Liver (tissue), 8 donors: ENCODE measurements at regions not wholly inside any gene's neighbourhood (a gene's known extent, or its start where the extent isn't known, plus 50 kb on each side); places are given as distances from the start of the nearest gene placed in this dataset.
"Not testable (repeated sequence)": the region's sequence is repeated elsewhere in the genome, so short reads cannot be mapped to it uniquely, and the experiment has no call there.

Experiments
- DNase-seq: peaks from one replicate; pipeline ENCODE4 v3.0.0-alpha.2; 2017; ENCODE audit warnings: low spot score
- H3K27ac ChIP-seq, 2 donors: one replicate each; pipeline ENCODE4 v1.7.0; 2013; ENCODE audit warnings: inconsistent platforms in 2 of 2, low read length in 2 of 2, control low read depth in 1 of 2, low read depth in 1 of 2, mild to moderate bottlenecking in 1 of 2
- H3K27me3 ChIP-seq, 4 donors: one replicate each; pipeline versions ENCODE4 v1.6.1 to v1.7.0; 2013; ENCODE audit warnings: low read length in 3 of 4, inconsistent platforms in 1 of 4, mild to moderate bottlenecking in 1 of 4, moderate library complexity in 1 of 4; ENCODE audit not compliant: control insufficient read depth in 4 of 4, insufficient read depth in 4 of 4
- H3K36me3 ChIP-seq, 4 donors: one replicate each; pipeline versions ENCODE4 v1.6.1 to v1.7.0; 2013; ENCODE audit warnings: low read length in 3 of 4, mild to moderate bottlenecking in 3 of 4, low read depth in 1 of 4, moderate library complexity in 1 of 4; ENCODE audit not compliant: control insufficient read depth in 4 of 4, insufficient read depth in 3 of 4
- H3K4me1 ChIP-seq, 4 donors: one replicate each; pipeline versions ENCODE4 v1.6.1 to v1.7.0; 2013; ENCODE audit warnings: low read length in 3 of 4, mild to moderate bottlenecking in 3 of 4, moderate library complexity in 1 of 4; ENCODE audit not compliant: control insufficient read depth in 4 of 4, insufficient read depth in 4 of 4
- H3K4me3 ChIP-seq, 3 donors: one replicate each; pipeline versions ENCODE4 v1.6.1 to v1.7.0; 2013; ENCODE audit warnings: low read length in 3 of 3, control low read depth in 1 of 3, low read depth in 1 of 3, mild to moderate bottlenecking in 1 of 3
- H3K9ac ChIP-seq, 2 donors: one replicate each; pipeline ENCODE4 v1.7.0; 2013; ENCODE audit warnings: low read length in 2 of 2, mild to moderate bottlenecking in 2 of 2, moderate library complexity in 2 of 2, control low read depth in 1 of 2, low read depth in 1 of 2
- H3K9me3 ChIP-seq, 4 donors: one replicate each; pipeline versions ENCODE4 v1.6.1 to v1.7.0; 2013; ENCODE audit warnings: low read length in 3 of 4; ENCODE audit not compliant: control insufficient read depth in 4 of 4
- EGR1 ChIP-seq, 2 donors: IDR thresholded peaks; 2 replicates each; pipeline ENCODE4 v1.6.1; 2016 to 2018; ENCODE audit warnings: antibody characterized with exemption in 2 of 2, low read depth in 2 of 2
- FOXA1 ChIP-seq: IDR thresholded peaks from 2 replicates; pipeline ENCODE4 v1.6.1; 2016; ENCODE audit warnings: antibody characterized with exemption
- FOXA2 ChIP-seq: IDR thresholded peaks from 2 replicates; pipeline ENCODE4 v1.6.1; 2016; ENCODE audit warnings: antibody characterized with exemption
- GABPA ChIP-seq, 2 donors: IDR thresholded peaks in 1 of 2; conservative IDR thresholded peaks in 1 of 2; 2 replicates each; pipeline ENCODE4 v1.6.1; 2016; ENCODE audit warnings: antibody characterized with exemption in 2 of 2, mild to moderate bottlenecking in 1 of 2, moderate library complexity in 1 of 2
- HNF4A ChIP-seq, 2 donors: conservative IDR thresholded peaks; 2 replicates each; pipeline ENCODE4 v1.6.1; 2016; ENCODE audit warnings: antibody characterized with exemption in 2 of 2, mild to moderate bottlenecking in 2 of 2
- HNF4G ChIP-seq: IDR thresholded peaks from 2 replicates; pipeline ENCODE4 v1.6.1; 2016; ENCODE audit warnings: antibody characterized with exemption
- JUND ChIP-seq, 2 donors: IDR thresholded peaks; 2 replicates each; pipeline ENCODE4 v1.6.1; 2016; ENCODE audit warnings: antibody characterized with exemption in 2 of 2
- NR2F2 ChIP-seq: IDR thresholded peaks from 2 replicates; pipeline ENCODE4 v1.6.1; 2016; ENCODE audit warnings: antibody characterized with exemption
- RAD21 ChIP-seq, 2 donors: IDR thresholded peaks; 2 replicates each; pipeline ENCODE4 v1.6.1; 2016; ENCODE audit warnings: antibody characterized with exemption in 2 of 2, mild to moderate bottlenecking in 2 of 2
- RXRA ChIP-seq, 2 donors: IDR thresholded peaks; 2 replicates each; pipeline ENCODE4 v1.6.1; 2017 to 2018; ENCODE audit warnings: antibody characterized with exemption in 2 of 2, mild to moderate bottlenecking in 1 of 2
- SP1 ChIP-seq: IDR thresholded peaks from 2 replicates; pipeline ENCODE4 v1.6.1; 2018; ENCODE audit warnings: antibody characterized with exemption, mild to moderate bottlenecking
- TAF1 ChIP-seq: conservative IDR thresholded peaks from 2 replicates; pipeline ENCODE4 v1.6.1; 2016; ENCODE audit warnings: antibody characterized with exemption, mild to moderate bottlenecking
- YY1 ChIP-seq: IDR thresholded peaks from 2 replicates; pipeline ENCODE4 v1.6.1; 2016; ENCODE audit warnings: antibody characterized with exemption, mild to moderate bottlenecking
- ZBTB33 ChIP-seq: IDR thresholded peaks from 2 replicates; pipeline ENCODE4 v1.6.1; 2016; ENCODE audit warnings: antibody characterized with exemption
- WGBS: extraction: QIAGEN DNeasy Blood & Tissue Kit; methylation state at CpG from one replicate; pipeline ENCODE4 v1.1.7; 2013; 5-methylcytosine and 5-hydroxymethylcytosine counted together
- TF ChIP-seq, protein P1 (sequence below): IDR thresholded peaks from 2 replicates; pipeline ENCODE4 v1.6.1; 2016; ENCODE audit warnings: antibody characterized with exemption, mild to moderate bottlenecking
- TF ChIP-seq, protein P2 (sequence below): IDR thresholded peaks from 2 replicates; pipeline ENCODE4 v1.6.1; 2016; ENCODE audit warnings: antibody characterized with exemption
- TF ChIP-seq, protein P3 (sequence below): fragments of 150-350 bp; IDR thresholded peaks from 2 replicates; pipeline ENCODE4 v1.5.1; 2017; ENCODE audit warnings: improper control_type of control experiment, low read depth, low read length; ENCODE audit not compliant: missing input control
- TF ChIP-seq, protein P4 (sequence below): IDR thresholded peaks from 2 replicates; pipeline ENCODE4 v1.6.1; 2016; ENCODE audit warnings: antibody characterized with exemption
- donor health status: healthy.
- donor health status: healthy.
- donor health status: healthy.
- donor health status: healthy.
- donor health status: healthy.

DNA sequence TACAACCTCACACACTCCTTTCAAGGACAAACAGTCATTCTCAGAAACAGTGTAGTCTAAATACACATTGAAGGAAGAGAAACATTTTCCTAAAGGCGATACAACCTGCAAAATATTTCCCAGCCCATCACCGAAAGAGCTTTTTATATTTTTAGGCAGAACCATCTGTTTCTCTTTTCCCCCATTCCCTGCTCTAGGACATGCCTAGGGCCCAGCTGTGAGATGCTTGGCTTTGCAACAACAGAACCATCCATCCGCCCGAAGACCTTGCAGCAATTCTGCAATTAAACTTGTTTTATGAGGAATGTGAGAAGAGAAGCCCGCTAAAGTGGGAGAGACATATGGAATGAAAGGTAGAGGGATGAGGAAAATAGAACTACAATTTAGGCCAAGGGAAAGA is 105.6 kb upstream of the RFX8 start (continued):
- TF ChIP-seq RXRA (IDR thresholded peaks at IDR 0.05) (no peak), RAD21 (IDR thresholded peaks at IDR 0.05) (no peak)

- TF ChIP-seq YY1 (no peak), NR2F2 (no peak), FOXA1 (no peak), TAF1 (no peak), ZBTB33 (no peak), HNF4G (no peak), FOXA2 (no peak), EGR1 (IDR thresholded peaks at IDR 0.05; ENCODE audit: low read depth in 2 of 2) (no peak), JUND (IDR thresholded peaks at IDR 0.05) (no peak), RXRA (IDR thresholded peaks at IDR 0.05) (no peak), HNF4A (conservative IDR thresholded peaks at IDR 0.05) (no peak), RAD21 (IDR thresholded peaks at IDR 0.05) (no peak), SP1 (no peak), GABPA (IDR thresholded peaks at IDR 0.05 in 1 of 2, conservative IDR thresholded peaks at IDR 0.05 in 1 of 2) (no peak)
- TF ChIP-seq, protein P1, sequence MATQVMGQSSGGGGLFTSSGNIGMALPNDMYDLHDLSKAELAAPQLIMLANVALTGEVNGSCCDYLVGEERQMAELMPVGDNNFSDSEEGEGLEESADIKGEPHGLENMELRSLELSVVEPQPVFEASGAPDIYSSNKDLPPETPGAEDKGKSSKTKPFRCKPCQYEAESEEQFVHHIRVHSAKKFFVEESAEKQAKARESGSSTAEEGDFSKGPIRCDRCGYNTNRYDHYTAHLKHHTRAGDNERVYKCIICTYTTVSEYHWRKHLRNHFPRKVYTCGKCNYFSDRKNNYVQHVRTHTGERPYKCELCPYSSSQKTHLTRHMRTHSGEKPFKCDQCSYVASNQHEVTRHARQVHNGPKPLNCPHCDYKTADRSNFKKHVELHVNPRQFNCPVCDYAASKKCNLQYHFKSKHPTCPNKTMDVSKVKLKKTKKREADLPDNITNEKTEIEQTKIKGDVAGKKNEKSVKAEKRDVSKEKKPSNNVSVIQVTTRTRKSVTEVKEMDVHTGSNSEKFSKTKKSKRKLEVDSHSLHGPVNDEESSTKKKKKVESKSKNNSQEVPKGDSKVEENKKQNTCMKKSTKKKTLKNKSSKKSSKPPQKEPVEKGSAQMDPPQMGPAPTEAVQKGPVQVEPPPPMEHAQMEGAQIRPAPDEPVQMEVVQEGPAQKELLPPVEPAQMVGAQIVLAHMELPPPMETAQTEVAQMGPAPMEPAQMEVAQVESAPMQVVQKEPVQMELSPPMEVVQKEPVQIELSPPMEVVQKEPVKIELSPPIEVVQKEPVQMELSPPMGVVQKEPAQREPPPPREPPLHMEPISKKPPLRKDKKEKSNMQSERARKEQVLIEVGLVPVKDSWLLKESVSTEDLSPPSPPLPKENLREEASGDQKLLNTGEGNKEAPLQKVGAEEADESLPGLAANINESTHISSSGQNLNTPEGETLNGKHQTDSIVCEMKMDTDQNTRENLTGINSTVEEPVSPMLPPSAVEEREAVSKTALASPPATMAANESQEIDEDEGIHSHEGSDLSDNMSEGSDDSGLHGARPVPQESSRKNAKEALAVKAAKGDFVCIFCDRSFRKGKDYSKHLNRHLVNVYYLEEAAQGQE, result no peak
- TF ChIP-seq, protein P2, sequence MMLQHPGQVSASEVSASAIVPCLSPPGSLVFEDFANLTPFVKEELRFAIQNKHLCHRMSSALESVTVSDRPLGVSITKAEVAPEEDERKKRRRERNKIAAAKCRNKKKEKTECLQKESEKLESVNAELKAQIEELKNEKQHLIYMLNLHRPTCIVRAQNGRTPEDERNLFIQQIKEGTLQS, result no peak
- TF ChIP-seq, protein P3, sequence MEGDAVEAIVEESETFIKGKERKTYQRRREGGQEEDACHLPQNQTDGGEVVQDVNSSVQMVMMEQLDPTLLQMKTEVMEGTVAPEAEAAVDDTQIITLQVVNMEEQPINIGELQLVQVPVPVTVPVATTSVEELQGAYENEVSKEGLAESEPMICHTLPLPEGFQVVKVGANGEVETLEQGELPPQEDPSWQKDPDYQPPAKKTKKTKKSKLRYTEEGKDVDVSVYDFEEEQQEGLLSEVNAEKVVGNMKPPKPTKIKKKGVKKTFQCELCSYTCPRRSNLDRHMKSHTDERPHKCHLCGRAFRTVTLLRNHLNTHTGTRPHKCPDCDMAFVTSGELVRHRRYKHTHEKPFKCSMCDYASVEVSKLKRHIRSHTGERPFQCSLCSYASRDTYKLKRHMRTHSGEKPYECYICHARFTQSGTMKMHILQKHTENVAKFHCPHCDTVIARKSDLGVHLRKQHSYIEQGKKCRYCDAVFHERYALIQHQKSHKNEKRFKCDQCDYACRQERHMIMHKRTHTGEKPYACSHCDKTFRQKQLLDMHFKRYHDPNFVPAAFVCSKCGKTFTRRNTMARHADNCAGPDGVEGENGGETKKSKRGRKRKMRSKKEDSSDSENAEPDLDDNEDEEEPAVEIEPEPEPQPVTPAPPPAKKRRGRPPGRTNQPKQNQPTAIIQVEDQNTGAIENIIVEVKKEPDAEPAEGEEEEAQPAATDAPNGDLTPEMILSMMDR, result no peak
- TF ChIP-seq, protein P4, sequence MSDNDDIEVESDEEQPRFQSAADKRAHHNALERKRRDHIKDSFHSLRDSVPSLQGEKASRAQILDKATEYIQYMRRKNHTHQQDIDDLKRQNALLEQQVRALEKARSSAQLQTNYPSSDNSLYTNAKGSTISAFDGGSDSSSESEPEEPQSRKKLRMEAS, result no peak
- no peak for DNase-seq
- WGBS, result 97% methylated on average over 1 of the region's 1 CpG
Measured at GRCh38 chr2:101578671-101579070, 103.8 kb upstream of the RFX8 start.

GRCh38 chr2:101578135-101578534 is 103.2 kb upstream of the RFX8 start:
- not testable (repeated sequence) for H3K27me3 ChIP-seq, H3K36me3 ChIP-seq, H3K4me1 ChIP-seq, DNase-seq, H3K27ac ChIP-seq, H3K9me3 ChIP-seq, H3K9ac ChIP-seq, H3K4me3 ChIP-seq
- 97% methylated on average over 4 of the region's 4 CpGs for WGBS

More at GRCh38 chr2:101578671-101579070, 103.8 kb upstream of the RFX8 start:
- H3K36me3 ChIP-seq, result no peaks in the 10 kb centered on the region
- no peak overlapping the region for H3K4me3 ChIP-seq
- H3K27ac ChIP-seq, result no peak overlapping the region
- H3K27me3 ChIP-seq, result no peaks in the 10 kb centered on the region
- H3K9ac ChIP-seq, result no peak overlapping the region
- no peaks in the 10 kb centered on the region for H3K4me1 ChIP-seq
- H3K9me3 ChIP-seq, result no peaks in the 10 kb centered on the region
